DOHH2 (cell line): ENCODE measurements at regions not wholly inside any gene's neighbourhood (a gene's known extent, or its start where the extent isn't known, plus 50 kb on each side); places are given as distances from the start of the nearest gene placed in this dataset.

Experiments used
- CTCF ChIP-seq: fragments of 200-600 bp; sonication (generic); IDR thresholded peaks from one replicate; pipeline ENCODE4 v1.5.1; 2014; ENCODE audit warnings: antibody characterized with exemption, mild to moderate bottlenecking, low read depth, low read length; ENCODE audit not compliant: poor library complexity, severe bottlenecking
- EZH2phosphoT487 ChIP-seq: fragments of 200-600 bp; sonication (generic); IDR thresholded peaks from 2 replicates; pipeline ENCODE4 v1.6.1; 2017; ENCODE audit warnings: borderline replicate concordance, mild to moderate bottlenecking, antibody characterized with exemption, low read length, moderate library complexity, mixed read lengths

GRCh38 chr15:81484086-81484955, 110.3 kb upstream of the TMC3 start:
- TF ChIP-seq CTCF (no peak), EZH2phosphoT487 (no peak)
